ENCODE measurements at regions not wholly inside any gene's neighbourhood (a gene's known extent, or its start where the extent isn't known, plus 50 kb on each side); places are given as distances from the start of the nearest gene placed in this dataset.

DNA sequence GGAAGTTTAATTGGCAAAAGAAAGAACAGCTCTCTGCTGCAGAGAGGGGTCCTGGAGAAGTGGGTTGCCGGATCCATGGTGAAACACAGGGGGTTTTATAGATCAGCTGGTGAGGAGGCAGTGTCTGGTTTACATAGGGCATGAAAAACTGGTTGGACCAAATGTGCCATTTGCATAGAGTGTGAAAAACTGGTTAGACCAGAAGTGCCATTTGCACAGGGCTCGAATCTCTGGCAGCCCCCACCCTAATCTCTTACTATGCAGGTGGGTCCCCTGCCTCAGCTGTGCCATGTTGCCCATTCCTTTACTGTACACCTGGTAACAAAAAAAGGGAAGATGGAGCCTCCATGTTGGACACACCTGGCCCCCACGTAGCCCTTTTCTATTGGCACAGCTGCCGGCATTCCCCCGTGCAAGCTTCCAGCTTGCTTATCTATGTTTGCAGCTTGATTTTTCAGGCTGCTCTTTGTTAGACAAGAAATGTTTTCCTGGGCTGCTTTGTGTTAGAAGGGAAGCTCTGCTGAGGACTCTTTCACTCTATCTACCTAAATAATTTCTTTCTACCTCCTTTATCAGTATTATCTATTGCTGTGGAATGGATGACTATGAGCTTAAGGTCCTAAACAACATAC, 61.1 kb upstream of the TMEM132D start:
- H3K36me3 ChIP-seq: no peaks in the 10 kb centered on the region
- H3K27ac ChIP-seq: peak overlapping the region in 1 of 5 donors; percentile 43
- no peaks in the 10 kb centered on the region for H3K9me3 ChIP-seq
- peak; percentile 19 to 26 for DNase-seq
- H3K4me3 ChIP-seq: no peak overlapping the region
- TF ChIP-seq, protein P1, sequence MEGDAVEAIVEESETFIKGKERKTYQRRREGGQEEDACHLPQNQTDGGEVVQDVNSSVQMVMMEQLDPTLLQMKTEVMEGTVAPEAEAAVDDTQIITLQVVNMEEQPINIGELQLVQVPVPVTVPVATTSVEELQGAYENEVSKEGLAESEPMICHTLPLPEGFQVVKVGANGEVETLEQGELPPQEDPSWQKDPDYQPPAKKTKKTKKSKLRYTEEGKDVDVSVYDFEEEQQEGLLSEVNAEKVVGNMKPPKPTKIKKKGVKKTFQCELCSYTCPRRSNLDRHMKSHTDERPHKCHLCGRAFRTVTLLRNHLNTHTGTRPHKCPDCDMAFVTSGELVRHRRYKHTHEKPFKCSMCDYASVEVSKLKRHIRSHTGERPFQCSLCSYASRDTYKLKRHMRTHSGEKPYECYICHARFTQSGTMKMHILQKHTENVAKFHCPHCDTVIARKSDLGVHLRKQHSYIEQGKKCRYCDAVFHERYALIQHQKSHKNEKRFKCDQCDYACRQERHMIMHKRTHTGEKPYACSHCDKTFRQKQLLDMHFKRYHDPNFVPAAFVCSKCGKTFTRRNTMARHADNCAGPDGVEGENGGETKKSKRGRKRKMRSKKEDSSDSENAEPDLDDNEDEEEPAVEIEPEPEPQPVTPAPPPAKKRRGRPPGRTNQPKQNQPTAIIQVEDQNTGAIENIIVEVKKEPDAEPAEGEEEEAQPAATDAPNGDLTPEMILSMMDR (IDR thresholded peaks at IDR 0.05): no peak
- TF ChIP-seq POLR2AphosphoS5 (IDR thresholded peaks at IDR 0.05) (no peak), EP300 (IDR thresholded peaks at IDR 0.05) (no peak), POLR2A (IDR thresholded peaks at IDR 0.05) (no peak)
- no peaks in the 10 kb centered on the region for H3K27me3 ChIP-seq
- intact Hi-C loops (cut with DNase I; ENCODE audit: low total_unique reads): no loop called here
- peaks cover 0 to 5% (median 0%) of the 10 kb centered on the region in 4 donors for H3K4me1 ChIP-seq
- WGBS, 5 donors: 21 to 45% (median 40%) methylated on average over 5 of the region's 5 CpGs

DNA sequence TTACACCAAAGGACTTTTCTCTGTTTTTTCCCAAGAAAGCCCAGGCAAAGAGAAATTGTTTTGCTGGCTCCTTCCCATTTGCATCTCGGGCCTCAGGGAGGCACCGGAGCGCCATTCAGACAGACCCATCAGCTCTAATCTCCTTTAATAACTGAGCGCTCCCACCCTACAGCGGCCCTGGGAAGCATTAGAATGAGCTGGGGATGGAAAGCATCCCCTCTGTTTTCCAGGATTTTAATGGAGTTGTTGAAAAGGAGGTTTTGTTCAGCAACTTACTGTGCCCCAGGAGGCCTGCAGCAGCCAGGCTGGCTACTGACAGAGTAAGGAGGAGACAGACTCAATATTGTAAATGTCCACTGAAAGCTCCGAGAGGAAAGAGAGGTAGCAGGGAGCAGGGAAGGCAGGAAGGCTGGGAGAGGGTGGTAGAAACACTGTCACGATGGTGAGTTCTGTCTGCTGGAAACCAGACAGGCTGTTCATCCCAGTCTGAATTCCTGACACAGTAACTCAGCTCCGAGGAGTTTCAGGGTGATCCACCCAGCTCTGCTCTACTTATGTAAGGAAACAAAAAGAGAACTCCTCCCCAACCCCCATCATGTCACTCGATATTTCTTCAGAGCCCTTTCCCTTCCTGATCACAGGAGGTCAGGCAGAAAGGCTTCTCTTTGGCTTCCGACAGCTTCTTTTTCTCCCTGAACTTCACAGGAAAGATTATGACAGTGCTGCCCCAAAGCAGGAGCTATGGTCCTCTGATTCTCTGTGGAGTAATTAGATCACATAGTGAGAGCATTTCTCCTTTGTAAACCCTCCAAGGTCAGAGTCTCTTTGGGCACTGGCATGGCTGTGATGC, 62.5 kb upstream of the TMEM132D start:
- DNase-seq: no peak
- Histone ChIP-seq H3K4me3 (no peak overlapping the region), H3K27me3 (no peaks in the 10 kb centered on the region), H3K9me3 (no peaks in the 10 kb centered on the region), H3K27ac (no peak overlapping the region), H3K4me1 (peaks cover 0 to 5% (median 0%) of the 10 kb centered on the region in 4 donors), H3K36me3 (no peaks in the 10 kb centered on the region)
- 41 to 64% (median 57%) methylated on average over 10 of the region's 10 CpGs for WGBS, 5 donors
- intact Hi-C loops (cut with DNase I; ENCODE audit: low total_unique reads): no loop called here
- TF ChIP-seq, protein P1 (IDR thresholded peaks at IDR 0.05): no peak
- TF ChIP-seq POLR2A (IDR thresholded peaks at IDR 0.05) (no peak), EP300 (IDR thresholded peaks at IDR 0.05) (no peak), POLR2AphosphoS5 (IDR thresholded peaks at IDR 0.05) (no peak)

DNA sequence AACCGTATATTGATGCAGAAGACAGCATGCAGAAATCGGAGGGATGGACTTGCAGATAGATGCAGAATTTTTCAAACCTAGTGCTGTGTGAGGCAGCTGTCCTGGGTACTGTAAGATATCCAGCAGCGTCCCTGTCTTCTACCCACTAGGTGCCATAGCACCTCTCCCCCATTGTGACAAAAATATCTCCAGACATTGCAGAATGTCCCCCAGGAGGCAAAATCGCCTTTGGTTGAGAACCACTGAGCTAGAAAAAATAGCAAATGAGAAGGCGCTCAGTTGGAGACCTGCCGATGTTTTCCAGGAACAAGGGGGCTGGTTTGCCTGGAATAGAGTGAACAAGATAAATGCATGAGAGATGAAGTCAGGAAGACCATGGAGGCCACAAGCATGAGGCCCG, 67.9 kb upstream of the TMEM132D start:
- Histone ChIP-seq H3K27ac (no peak overlapping the region), H3K27me3 (peaks cover 0 to 6% (median 0%) of the 10 kb centered on the region in 3 donors), H3K4me1 (no peaks in the 10 kb centered on the region), H3K36me3 (no peaks in the 10 kb centered on the region), H3K9me3 (no peaks in the 10 kb centered on the region), H3K4me3 (no peak overlapping the region)
- WGBS, 5 donors: 80 to 88% (median 81%) methylated on average over 7 of the region's 7 CpGs
- intact Hi-C loops (cut with DNase I; ENCODE audit: low total_unique reads): no loop called here
- TF ChIP-seq POLR2AphosphoS5 (IDR thresholded peaks at IDR 0.05) (no peak), EP300 (IDR thresholded peaks at IDR 0.05) (no peak), POLR2A (IDR thresholded peaks at IDR 0.05) (no peak)
- TF ChIP-seq, protein P1 (IDR thresholded peaks at IDR 0.05): no peak
- no peak for DNase-seq

DNA sequence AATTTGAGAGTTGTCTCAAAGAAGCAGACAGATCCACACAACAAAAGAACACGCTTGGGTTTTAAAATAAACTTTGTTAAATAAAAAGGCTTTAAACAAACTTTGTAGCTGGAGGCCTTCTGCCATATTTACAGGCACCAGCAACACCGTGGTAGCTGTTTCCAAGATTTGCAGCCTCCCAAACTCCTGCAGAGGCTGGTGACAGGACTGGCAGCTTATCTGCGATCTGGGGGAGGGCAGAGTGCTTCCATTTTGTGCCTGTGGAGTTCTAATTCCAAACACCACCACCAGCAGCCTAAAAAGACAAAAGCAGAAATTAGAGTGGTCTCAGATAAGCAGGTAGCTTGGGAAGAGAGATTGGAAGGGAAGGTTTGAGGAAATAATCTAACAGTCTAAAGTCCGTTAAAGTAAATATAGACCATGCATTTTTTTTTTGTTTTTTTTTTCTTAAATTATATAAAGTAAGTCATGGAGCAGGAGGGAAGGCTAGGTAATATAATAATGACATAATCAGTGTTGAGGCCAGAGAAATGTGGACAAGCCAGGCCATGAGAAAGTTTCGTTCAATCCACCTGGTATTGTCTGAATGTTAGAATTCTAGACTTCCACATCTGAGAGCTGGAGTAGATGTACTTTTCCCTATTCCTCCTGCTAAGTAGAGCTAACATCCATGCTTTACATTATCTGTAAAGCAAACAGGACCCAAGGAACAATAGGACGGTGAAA, 69.6 kb upstream of the TMEM132D start:
- no peak for DNase-seq
- intact Hi-C loops (cut with DNase I; ENCODE audit: low total_unique reads): no loop called here
- Histone ChIP-seq H3K9me3 (no peaks in the 10 kb centered on the region), H3K36me3 (no peaks in the 10 kb centered on the region), H3K4me1 (no peaks in the 10 kb centered on the region), H3K27me3 (peaks cover 0 to 6% (median 0%) of the 10 kb centered on the region in 3 donors), H3K4me3 (no peak overlapping the region), H3K27ac (no peak overlapping the region)
- 32 to 47% (median 41%) methylated on average over 6 of the region's 6 CpGs for WGBS, 5 donors
- no peak for TF ChIP-seq POLR2AphosphoS5 (IDR thresholded peaks at IDR 0.05)
- TF ChIP-seq, protein P1 (IDR thresholded peaks at IDR 0.05): no peak
- no peak for TF ChIP-seq POLR2A (IDR thresholded peaks at IDR 0.05)
- TF ChIP-seq EP300 (IDR thresholded peaks at IDR 0.05): no peak

Measured in stomach (tissue), 8 donors.